Fibroblast of pulmonary artery (primary cell): ENCODE measurements at regions not wholly inside any gene's neighbourhood (a gene's known extent, or its start where the extent isn't known, plus 50 kb on each side); places are given as distances from the start of the nearest gene placed in this dataset.
"Not testable (repeated sequence)": the region's sequence is repeated elsewhere in the genome, so short reads cannot be mapped to it uniquely, and the experiment has no call there.

Experiments used
- DNase-seq: peaks from one replicate; pipeline ENCODE4 v3.0.0-alpha.2; 2010; ENCODE audit warnings: low read depth
- H3K4me3 ChIP-seq: replicated peaks from 2 replicates; pipeline ENCODE4 v1.5.1; 2011; ENCODE audit warnings: low read depth, mild to moderate bottlenecking, control low read depth, low read length, moderate library complexity
- CTCF ChIP-seq: IDR thresholded peaks from 2 replicates; pipeline ENCODE4 v1.5.1; 2011; ENCODE audit warnings: mild to moderate bottlenecking, control low read depth, low read length, inconsistent platforms; ENCODE audit errors: missing control alignments

- DNase-seq = peak; percentile 6
- TF ChIP-seq CTCF = no peak
- H3K4me3 ChIP-seq = no peak overlapping the region
Observed at GRCh38 chr7:108911016-108911415, 341.3 kb downstream of the DNAJB9 start.

DNA sequence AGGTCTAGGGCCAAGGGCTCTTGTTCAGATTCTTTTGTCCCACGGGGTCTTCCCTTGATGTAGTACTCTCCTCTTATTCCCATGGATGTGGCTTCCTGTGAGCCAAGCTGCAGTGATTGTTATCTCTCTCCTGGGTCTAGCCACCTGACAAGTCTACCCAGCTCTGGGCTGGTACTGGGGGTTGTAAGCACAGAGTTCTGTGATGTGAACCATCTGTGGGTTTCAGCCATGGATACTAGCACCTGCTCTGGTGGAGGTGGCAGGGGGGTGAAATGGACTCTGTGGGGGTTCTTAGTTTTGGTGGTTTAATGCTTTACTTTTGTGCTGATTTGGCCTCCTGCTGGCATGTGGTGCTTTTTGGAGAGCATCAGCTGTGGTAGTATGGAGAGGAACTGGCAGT, 350.8 kb downstream of the DNAJB9 start:
- no peak for DNase-seq
- no peak overlapping the region for H3K4me3 ChIP-seq
- TF ChIP-seq CTCF = no peak

DNA sequence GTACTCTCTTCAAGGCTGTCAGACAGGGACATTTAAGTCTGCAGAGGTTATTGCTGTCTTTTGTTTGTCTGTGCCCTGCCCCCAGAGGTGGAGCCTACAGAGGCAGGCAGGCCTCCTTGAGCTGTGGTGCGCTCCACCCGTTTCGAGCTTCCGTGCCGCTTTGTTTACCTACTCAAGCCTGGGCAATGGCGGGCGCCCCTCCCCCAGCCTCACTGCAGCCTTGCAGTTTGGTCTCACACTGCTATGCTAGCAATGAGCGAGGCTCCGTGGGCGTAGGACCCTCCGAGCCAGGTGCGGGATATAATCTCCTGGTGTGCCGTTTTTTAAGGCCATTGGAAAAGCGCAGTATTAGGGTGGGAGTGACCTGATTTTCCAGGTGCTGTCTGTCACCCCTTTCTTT, 373.4 kb downstream of the DNAJB9 start:
- not testable (repeated sequence) for H3K4me3 ChIP-seq, DNase-seq

- no peak for TF ChIP-seq CTCF
- DNase-seq = no peak
- H3K4me3 ChIP-seq = no peak overlapping the region
Observed at GRCh38 chr7:108947526-108947925, 377.9 kb downstream of the DNAJB9 start.

DNA sequence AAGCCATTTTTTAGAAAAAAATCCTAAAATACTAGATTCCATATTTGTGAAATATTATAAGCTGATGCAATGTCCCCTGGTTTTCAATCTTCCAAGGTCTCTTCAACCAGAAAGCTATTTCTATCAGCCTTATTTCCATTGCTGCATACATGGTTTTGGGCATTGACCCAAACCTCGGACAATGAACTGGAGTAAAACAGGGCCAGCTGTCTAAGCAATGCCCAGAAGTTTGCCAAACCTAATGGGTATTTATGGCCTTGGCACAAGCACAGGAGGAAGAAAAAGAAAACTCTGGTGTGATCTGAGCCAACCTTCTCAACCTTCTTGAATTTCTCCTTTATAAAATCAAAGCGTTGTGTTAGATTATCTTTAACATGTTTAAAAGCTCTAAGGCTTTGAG, 402.3 kb downstream of the DNAJB9 start:
- TF ChIP-seq CTCF = no peak
- DNase-seq = peak; percentile 9
- no peak overlapping the region for H3K4me3 ChIP-seq

GRCh38 chr7:108973075-108973474, 403.4 kb downstream of the DNAJB9 start:
- TF ChIP-seq CTCF = peak; percentile 8
- no peak overlapping the region for H3K4me3 ChIP-seq
- peak; percentile 5 for DNase-seq

GRCh38 chr7:108974641-108975040, 405.0 kb downstream of the DNAJB9 start:
- H3K4me3 ChIP-seq = no peak overlapping the region
- no peak for DNase-seq
- TF ChIP-seq CTCF = no peak

DNA sequence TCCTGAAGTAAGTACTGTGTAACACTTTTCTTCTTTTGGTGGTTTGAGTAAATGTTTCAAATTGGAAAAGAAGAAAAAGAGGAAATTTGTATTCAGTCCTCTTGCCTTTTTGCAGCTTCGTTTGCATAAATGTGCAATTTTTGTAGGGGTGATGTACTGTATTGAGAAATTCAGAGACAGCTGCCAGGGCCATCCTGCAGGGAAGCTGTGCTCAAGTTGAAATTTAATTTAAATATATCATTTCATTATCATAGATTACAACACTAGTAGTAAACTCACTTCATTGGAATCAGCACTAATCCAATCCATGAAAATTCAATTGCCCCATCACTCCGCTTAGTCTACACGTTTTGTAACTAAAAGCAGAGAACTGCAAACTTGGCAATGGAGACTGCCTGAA, 415.4 kb downstream of the DNAJB9 start:
- H3K4me3 ChIP-seq = no peak overlapping the region
- TF ChIP-seq CTCF = no peak

More for the DNA sequence above, 415.4 kb downstream of the DNAJB9 start:
- no peak for DNase-seq
